Tibial nerve (tissue), 4 donors: ENCODE measurements at regions not wholly inside any gene's neighbourhood (a gene's known extent, or its start where the extent isn't known, plus 50 kb on each side); places are given as distances from the start of the nearest gene placed in this dataset.
A peak's percentile ranks its signal among the peaks of the same experiment; 100 is the strongest.
"Not testable (repeated sequence)": the region's sequence is repeated elsewhere in the genome, so short reads cannot be mapped to it uniquely, and the experiment has no call there.

Source experiments
- DNase-seq, 2 donors: peaks; one replicate each; pipeline ENCODE4 v3.0.0-alpha.2; 2019; ENCODE audit warnings: low spot score in 2 of 2
- H3K27ac ChIP-seq, 4 donors: fragments of 200-600 bp; sonication (generic) in 3 of 4; one replicate each; pipeline ENCODE4 v1.5.1; 2017 to 2019; ENCODE audit warnings: mild to moderate bottlenecking in 1 of 4
- H3K27me3 ChIP-seq, 2 donors: fragments of 200-600 bp; sonication (generic) in 1 of 2; one replicate each; pipeline versions ENCODE4 v1.5.1 to v1.6.0; 2017 to 2019
- H3K36me3 ChIP-seq, 3 donors: fragments of 200-600 bp; sonication (generic); one replicate each; pipeline ENCODE4 v1.5.1; 2018 to 2019
- H3K4me1 ChIP-seq, 4 donors: fragments of 200-600 bp; sonication (generic) in 3 of 4; one replicate each; pipeline ENCODE4 v1.5.1; 2017 to 2019
- H3K4me3 ChIP-seq, 4 donors: fragments of 200-600 bp; sonication (generic) in 3 of 4; one replicate each; pipeline ENCODE4 v1.5.1; 2017 to 2019; ENCODE audit warnings: mild to moderate bottlenecking in 1 of 4, moderate library complexity in 1 of 4
- H3K9me3 ChIP-seq, 4 donors: fragments of 200-600 bp; sonication (generic) in 3 of 4; one replicate each; pipeline ENCODE4 v1.5.1; 2017 to 2019
- EP300 ChIP-seq, 2 donors: sonication (generic); formaldehyde crosslinking; IDR thresholded peaks; one replicate each; pipeline ENCODE4 v1.6.1; 2017; ENCODE audit warnings: antibody characterized with exemption in 2 of 2, mild to moderate bottlenecking in 1 of 2
- POLR2A ChIP-seq, 2 donors: fragments of 450-650 bp; IDR thresholded peaks; one replicate each; pipeline ENCODE4 v1.6.1; 2017; ENCODE audit warnings: antibody characterized with exemption in 2 of 2, mild to moderate bottlenecking in 2 of 2, moderate library complexity in 2 of 2
- WGBS, 2 donors: methylation state at CpG; one replicate each; pipeline ENCODE4 v1.1.5; 2018; 5-methylcytosine and 5-hydroxymethylcytosine counted together
- TF ChIP-seq, protein P1 (sequence below), 5 experiments: fragments of 200-600 bp in 3 of 5; fragments of 450-650 bp in 2 of 5; sonication (generic) in 3 of 5; IDR thresholded peaks; one replicate each; pipeline ENCODE4 v1.5.1; 2016 to 2019; ENCODE audit warnings: antibody characterized with exemption in 5 of 5, mild to moderate bottlenecking in 3 of 5, moderate library complexity in 2 of 5

DNA sequence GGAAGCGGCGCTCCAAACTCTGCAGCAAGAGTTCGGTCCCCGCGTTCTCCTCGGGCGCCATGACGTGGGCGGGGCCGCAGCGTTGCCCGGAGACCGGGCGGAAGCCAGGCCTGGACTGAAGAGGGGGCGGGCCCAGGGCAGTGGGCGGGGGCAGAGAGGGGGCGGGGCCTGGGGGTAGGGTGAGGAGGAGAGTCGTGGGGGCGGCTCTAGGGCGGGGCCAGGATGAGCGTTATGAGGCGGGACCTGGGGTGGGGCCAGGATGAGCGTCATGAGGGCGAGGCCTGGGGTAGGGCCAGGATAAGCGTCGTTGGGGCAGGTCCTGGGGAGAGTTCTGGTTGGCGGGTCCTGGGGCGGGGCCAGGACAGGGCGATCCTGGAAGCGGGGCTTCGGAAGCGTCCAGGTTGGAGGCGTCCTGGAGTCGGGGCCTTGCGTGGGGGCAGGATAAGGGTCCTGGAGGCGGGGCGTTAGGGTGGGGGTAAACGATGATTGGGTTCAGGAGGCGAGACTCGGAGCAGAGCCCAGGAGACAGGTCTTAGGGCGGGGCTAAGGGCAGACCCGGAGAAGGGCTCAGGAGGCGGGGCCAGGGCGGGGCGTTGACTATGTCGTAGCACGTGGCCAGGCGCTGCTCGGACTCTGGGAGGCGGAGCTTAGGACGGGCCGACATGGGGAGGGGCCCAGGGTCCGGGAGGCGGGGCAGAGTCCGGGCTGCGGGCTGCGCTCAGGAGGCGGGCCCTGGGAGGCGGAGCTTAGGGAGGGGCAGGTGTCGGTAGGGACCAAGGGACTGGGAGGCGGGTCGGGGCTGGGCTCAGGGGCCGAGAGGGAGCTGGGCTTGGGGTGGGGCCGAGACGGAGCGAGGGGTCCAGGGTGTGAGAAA is 131.1 kb upstream of the ALDH3B2 start:
- 0 to 3% methylated on average over 37 to 51 of the region's 66 CpGs for WGBS, 2 donors
- TF ChIP-seq EP300 (IDR thresholded peaks at IDR 0.05) = peak; percentile 30 to 44
- TF ChIP-seq POLR2A (IDR thresholded peaks at IDR 0.05) = peak in 1 of 2 donors; percentile 28
- TF ChIP-seq, protein P1, sequence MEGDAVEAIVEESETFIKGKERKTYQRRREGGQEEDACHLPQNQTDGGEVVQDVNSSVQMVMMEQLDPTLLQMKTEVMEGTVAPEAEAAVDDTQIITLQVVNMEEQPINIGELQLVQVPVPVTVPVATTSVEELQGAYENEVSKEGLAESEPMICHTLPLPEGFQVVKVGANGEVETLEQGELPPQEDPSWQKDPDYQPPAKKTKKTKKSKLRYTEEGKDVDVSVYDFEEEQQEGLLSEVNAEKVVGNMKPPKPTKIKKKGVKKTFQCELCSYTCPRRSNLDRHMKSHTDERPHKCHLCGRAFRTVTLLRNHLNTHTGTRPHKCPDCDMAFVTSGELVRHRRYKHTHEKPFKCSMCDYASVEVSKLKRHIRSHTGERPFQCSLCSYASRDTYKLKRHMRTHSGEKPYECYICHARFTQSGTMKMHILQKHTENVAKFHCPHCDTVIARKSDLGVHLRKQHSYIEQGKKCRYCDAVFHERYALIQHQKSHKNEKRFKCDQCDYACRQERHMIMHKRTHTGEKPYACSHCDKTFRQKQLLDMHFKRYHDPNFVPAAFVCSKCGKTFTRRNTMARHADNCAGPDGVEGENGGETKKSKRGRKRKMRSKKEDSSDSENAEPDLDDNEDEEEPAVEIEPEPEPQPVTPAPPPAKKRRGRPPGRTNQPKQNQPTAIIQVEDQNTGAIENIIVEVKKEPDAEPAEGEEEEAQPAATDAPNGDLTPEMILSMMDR (IDR thresholded peaks at IDR 0.05) = peak in 1 of 5 experiments; percentile 5
- H3K27me3 ChIP-seq, H3K36me3 ChIP-seq, H3K9me3 ChIP-seq: not testable (repeated sequence)
- peak; percentile 98 for DNase-seq
- Histone ChIP-seq H3K4me3 (peak overlapping the region; percentile 53 to 75 (median 69)), H3K4me1 (peaks cover 0 to 13% (median 0%) of the 10 kb centered on the region in 4 donors), H3K27ac (peak overlapping the region; percentile 86 to 92 (median 89))

DNA sequence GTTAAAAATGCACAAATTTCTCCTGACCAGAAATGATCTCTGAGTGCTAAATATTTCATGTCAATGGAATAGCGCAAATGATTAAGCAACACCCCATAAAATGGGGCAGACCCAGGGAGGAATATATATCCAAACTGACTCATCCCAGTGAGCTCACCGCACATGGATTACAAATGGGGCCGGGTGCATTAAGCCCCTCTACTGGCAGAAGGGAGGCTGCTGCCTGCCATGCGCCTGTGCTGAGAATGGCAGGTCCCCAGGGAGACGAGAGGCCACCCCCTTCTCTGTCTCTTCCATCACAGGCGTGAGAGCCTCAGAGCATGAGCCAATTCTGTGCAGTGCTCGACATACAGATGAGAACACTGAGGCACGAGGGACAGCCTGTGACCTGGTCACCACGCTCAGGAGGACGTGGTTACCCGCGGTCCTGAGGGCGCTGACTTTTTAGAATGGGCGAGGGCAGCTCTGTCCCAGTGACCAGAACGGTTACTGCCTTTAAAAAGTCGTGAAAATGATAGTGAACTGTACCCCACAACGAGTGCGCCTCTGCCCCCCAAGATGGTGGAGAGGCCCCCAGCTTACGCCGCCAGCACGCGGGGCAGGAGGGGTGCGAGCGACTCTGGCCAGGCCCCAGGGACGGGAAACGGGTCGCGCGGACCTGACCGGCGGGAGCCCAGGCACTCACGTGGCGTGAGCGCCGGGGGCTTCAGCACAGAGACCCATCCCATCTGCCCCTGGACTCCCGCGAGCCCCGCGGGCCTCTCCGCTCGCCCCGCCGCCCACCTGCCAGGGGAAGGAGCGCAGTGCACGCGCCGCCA is 130.2 kb upstream of the ALDH3B2 start:
- not testable (repeated sequence) for H3K9me3 ChIP-seq, H3K36me3 ChIP-seq, DNase-seq, H3K27me3 ChIP-seq
- 4 to 19% methylated on average over 7 to 29 of the region's 47 CpGs for WGBS, 2 donors
- Histone ChIP-seq H3K4me1 (peaks cover 0 to 13% (median 0%) of the 10 kb centered on the region in 4 donors), H3K4me3 (peak overlapping the region; percentile 53 to 75 (median 69)), H3K27ac (peak overlapping the region; percentile 70 to 92 (median 86))

DNA sequence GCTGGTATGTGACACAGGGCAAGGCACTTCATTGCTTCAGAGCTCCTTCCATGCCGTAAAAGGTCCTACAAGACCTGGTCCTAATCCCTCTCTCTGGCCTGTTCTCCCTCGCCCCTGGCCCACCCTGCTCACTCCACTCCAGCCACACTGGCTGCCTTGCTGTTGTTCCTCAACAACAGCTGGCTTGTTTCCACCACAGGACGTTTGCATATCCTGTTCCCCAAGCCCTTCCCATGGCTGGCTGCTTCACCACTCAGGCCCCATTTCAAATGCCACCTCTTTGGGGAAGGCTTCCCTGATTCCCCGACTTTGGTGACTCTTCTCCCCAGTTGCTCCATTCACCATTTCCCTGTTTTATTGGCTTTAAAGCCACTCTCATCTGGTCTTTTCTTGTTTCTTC is 129.1 kb upstream of the ALDH3B2 start:
- WGBS, 2 donors = 69 to 71% methylated on average over 4 of the region's 4 CpGs

DNA sequence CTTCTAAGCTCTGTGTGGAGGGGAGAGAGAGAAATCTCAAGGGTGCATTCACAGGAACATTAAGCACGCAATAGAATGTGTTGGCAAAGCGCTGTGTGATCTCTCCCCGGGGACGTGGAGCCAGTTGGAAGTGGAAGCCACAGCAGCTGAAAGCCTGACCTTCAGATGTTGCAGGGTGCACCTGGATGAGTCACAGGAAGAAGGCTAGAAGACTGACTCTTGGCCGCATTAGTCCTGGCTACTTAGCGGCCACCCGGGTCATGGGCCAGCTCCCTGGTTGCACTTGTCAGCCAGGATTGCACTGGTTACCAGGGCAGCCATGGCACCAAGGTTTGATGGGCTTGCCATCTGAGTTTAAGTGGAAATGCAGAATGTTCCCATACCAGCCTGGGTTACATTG is 128.6 kb upstream of the ALDH3B2 start:
- not testable (repeated sequence) for H3K27me3 ChIP-seq, H3K27ac ChIP-seq, H3K36me3 ChIP-seq, H3K9me3 ChIP-seq, H3K4me3 ChIP-seq, DNase-seq
- H3K4me1 ChIP-seq = peaks cover 0 to 13% (median 0%) of the 10 kb centered on the region in 4 donors
- TF ChIP-seq EP300 (IDR thresholded peaks at IDR 0.05) = peak in 1 of 2 donors; percentile 12
- 44 to 57% methylated on average over 7 of the region's 7 CpGs for WGBS, 2 donors

More for the DNA sequence above, 129.1 kb upstream of the ALDH3B2 start:
- not testable (repeated sequence) for DNase-seq, H3K4me3 ChIP-seq, H3K27me3 ChIP-seq, H3K9me3 ChIP-seq, H3K36me3 ChIP-seq, H3K27ac ChIP-seq
- peaks cover 0 to 13% (median 0%) of the 10 kb centered on the region in 4 donors for H3K4me1 ChIP-seq

DNA sequence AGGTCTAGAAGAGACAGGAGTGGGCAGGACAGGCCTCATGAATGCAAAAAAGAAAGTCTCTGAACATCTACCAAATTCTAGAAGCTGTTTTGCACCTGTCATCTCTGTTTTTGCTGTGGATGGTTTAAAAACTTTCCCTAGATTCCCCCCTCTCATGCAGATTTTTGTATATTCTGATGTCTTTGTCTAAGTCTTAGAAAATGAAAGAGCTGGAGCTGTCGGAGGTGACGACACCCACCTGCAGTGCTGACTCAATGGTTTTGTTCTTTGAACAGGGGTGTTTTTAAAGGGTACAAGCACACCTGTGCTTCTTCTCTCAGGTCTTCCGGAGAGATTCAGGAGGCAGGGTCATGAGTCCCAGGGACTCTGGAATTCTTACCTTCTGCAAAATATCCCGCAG is 128.2 kb upstream of the ALDH3B2 start:
- H3K4me1 ChIP-seq = peaks cover 0 to 13% (median 0%) of the 10 kb centered on the region in 4 donors
- not testable (repeated sequence) for H3K27ac ChIP-seq, H3K36me3 ChIP-seq, H3K4me3 ChIP-seq, DNase-seq, H3K27me3 ChIP-seq, H3K9me3 ChIP-seq
- 84 to 91% methylated on average over 4 of the region's 4 CpGs for WGBS, 2 donors

DNA sequence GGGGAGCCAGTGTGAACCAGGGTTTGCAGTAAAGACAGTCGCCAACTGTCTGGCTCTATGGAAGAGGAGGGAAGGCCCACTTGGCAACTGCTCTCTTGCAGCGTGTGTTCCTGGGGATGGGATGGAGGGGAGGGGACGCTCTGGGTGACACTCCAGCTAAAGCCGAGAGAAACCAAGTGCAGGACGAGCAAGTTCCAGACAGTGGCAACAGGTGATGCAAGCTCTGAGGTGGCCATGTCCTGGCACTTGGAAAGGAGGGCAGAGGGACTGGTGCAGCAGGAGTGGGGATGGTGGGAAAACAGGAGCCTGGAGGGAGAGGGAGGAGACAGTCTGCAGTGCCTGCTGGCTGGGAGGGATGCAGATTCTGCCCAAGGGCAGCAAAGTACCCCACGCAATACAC is 127.0 kb upstream of the ALDH3B2 start:
- 85 to 92% methylated on average over 6 of the region's 6 CpGs for WGBS, 2 donors

DNA sequence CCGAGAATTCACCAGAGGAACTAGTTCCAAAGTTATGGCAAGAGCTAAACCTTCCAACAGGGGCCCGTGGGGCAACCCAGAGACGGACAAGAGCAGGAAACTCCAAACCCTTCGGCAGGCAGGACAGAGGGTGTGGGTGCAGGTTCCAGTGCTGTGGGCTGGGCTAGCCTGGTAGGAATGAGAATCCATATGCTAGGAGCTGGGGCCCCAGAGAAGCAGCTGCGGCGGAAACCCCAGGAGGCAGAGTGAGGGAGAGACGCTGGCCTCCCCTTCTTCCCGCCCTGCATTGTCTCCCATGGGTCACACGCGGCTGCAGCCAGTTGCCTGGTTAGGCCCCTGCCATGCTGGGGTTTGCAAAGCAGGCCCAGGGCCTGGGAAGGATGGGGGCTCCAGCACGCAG is 126.2 kb upstream of the ALDH3B2 start:
- WGBS, 2 donors = 73 to 81% methylated on average over 11 of the region's 11 CpGs
- not testable (repeated sequence) for H3K4me1 ChIP-seq, H3K9me3 ChIP-seq, H3K36me3 ChIP-seq, DNase-seq, H3K27ac ChIP-seq, H3K4me3 ChIP-seq, H3K27me3 ChIP-seq

More for the DNA sequence above, 127.0 kb upstream of the ALDH3B2 start:
- not testable (repeated sequence) for DNase-seq, H3K36me3 ChIP-seq, H3K27me3 ChIP-seq, H3K9me3 ChIP-seq, H3K27ac ChIP-seq, H3K4me1 ChIP-seq, H3K4me3 ChIP-seq

DNA sequence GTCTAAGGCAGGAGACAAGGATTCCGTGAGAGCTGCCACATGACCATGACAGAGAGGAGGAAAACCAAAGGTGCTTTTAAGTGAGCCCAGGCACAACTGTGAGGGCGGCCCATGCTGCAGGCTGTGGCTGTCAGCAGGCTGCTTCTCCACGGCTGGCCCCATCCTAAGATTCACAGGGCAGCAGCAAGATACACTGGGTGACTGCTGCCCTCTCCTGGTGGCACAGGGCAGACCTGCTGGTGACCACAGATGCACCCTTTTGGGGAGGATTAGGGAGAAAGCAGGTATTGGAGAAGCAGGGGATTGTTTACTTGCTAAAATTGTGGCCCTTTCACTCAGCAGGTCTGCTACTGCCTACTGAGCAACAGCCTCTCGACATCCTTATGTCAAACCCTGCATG is 125.4 kb upstream of the ALDH3B2 start:
- not testable (repeated sequence) for H3K36me3 ChIP-seq, H3K27ac ChIP-seq, H3K4me3 ChIP-seq, DNase-seq, H3K9me3 ChIP-seq, H3K4me1 ChIP-seq, H3K27me3 ChIP-seq
- 22% methylated on average over 4 of the region's 4 CpGs for WGBS, 2 donors
- TF ChIP-seq, protein P1 (IDR thresholded peaks at IDR 0.05) = peak; percentile 38 to 56 (median 43)

DNA sequence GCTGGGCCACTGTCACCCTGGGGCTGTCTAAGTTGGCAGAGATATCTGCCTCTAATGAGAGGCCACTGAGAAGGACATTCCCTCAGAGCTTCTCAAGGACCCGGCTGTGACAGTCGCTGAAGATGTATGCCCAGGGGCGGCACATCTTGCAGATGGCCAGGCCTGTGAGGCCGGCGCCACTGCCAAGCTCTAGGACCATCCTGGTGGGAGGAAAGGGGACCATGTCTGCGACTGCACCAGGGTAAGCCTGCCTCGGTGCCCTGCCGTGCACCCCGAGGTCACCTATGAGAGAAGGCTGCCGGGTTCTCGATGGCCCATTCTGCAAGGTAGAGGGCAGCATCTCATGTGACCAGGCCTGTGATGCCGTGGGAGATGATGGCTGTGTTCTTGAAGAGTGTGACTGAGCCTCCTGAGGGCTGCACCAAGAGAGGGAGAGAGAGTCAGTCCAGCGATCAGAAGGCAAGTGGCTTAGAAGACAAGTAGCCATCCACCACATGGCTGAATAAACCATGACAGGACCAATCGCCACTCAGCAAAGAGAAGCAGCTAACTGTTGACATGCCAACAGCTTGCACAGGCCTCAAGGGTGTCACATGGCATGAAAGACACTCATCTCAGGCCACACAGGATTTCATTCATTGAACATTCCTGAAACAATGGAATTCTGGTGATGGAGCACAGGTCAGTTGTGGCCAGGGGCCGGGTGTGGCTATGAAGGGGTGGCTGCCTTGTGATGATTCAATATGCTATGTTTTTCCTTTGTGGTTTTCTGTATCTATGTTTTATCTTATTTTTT is 123.5 kb upstream of the ALDH3B2 start:
- WGBS, 2 donors = 82 to 94% methylated on average over 10 to 15 of the region's 15 CpGs
- H3K36me3 ChIP-seq, H3K4me3 ChIP-seq, DNase-seq, H3K4me1 ChIP-seq, H3K27ac ChIP-seq, H3K27me3 ChIP-seq, H3K9me3 ChIP-seq: not testable (repeated sequence)
